RWPE2 (cell line): ENCODE measurements at regions not wholly inside any gene's neighbourhood (a gene's known extent, or its start where the extent isn't known, plus 50 kb on each side); places are given as distances from the start of the nearest gene placed in this dataset.
A peak's percentile ranks its signal among the peaks of the same experiment; 100 is the strongest.
"Not testable (repeated sequence)": the region's sequence is repeated elsewhere in the genome, so short reads cannot be mapped to it uniquely, and the experiment has no call there.

Source experiments
- ATAC-seq: fragments of 200-7000 bp; cut with Tn5 transposase; 3 replicates; pipeline ENCODE4 v1.9.1; 2021; ENCODE audit warnings: low read depth
- DNase-seq: peaks from one replicate; pipeline ENCODE4 v3.0.0-alpha.2; 2020; ENCODE audit warnings: low spot score
- H3K27ac ChIP-seq: fragments of 450-650 bp; 2 replicates; pipeline ENCODE4 v1.5.1; 2017; ENCODE audit warnings: mild to moderate bottlenecking; ENCODE audit not compliant: poor library complexity, severe bottlenecking
- H3K27me3 ChIP-seq: fragments of 250-450 bp; sonication (Bioruptor Pico); 2 replicates; pipeline ENCODE4 v1.5.1; 2021; ENCODE audit warnings: mild to moderate bottlenecking, moderate library complexity; ENCODE audit not compliant: insufficient read depth, poor library complexity, severe bottlenecking
- H3K36me3 ChIP-seq: fragments of 250-450 bp; sonication (Bioruptor Pico); 2 replicates; pipeline ENCODE4 v1.5.1; 2020; ENCODE audit warnings: low read depth, mild to moderate bottlenecking, moderate library complexity
- H3K4me1 ChIP-seq: fragments of 250-450 bp; sonication (Bioruptor Pico); 2 replicates; pipeline ENCODE4 v1.5.1; 2021; ENCODE audit warnings: mild to moderate bottlenecking, moderate library complexity; ENCODE audit not compliant: insufficient read depth, poor library complexity, severe bottlenecking
- H3K4me3 ChIP-seq: fragments of 250-450 bp; sonication (Bioruptor Pico); 2 replicates; pipeline ENCODE4 v1.5.1; 2021; ENCODE audit warnings: mild to moderate bottlenecking, moderate library complexity; ENCODE audit not compliant: severe bottlenecking
- H3K9me3 ChIP-seq: fragments of 250-450 bp; sonication (Bioruptor Pico); 2 replicates; pipeline ENCODE4 v1.5.1; 2021; ENCODE audit warnings: mild to moderate bottlenecking, moderate library complexity; ENCODE audit not compliant: severe bottlenecking
- TF ChIP-seq, protein P1 (sequence below): fragments of 450-650 bp; IDR thresholded peaks from one replicate; pipeline ENCODE4 v1.5.1; 2017; ENCODE audit warnings: mild to moderate bottlenecking, moderate library complexity; ENCODE audit not compliant: poor library complexity, severe bottlenecking

DNA sequence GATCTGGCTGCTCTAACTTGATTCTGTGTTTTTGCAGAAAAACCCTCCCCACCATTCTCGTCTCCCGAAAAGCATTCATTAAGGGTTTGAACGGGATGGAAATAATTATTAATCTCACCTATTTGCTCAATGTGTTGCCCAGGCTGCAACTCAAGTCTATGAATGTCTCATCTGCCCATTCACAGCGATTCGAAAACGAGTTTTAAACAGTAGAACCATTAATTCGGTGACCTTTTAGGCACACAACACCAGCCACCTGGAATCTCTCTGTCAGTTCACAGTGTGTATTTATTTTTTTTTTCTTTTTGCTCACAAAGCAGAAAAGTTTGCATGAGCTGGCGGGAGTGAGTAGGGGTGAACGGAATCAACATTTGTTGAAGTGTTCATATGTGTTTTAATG is 764.7 kb upstream of the TPTE start:
- H3K36me3 ChIP-seq, result no peaks in the 10 kb centered on the region
- no peak overlapping the region for H3K4me3 ChIP-seq
- TF ChIP-seq, protein P1, sequence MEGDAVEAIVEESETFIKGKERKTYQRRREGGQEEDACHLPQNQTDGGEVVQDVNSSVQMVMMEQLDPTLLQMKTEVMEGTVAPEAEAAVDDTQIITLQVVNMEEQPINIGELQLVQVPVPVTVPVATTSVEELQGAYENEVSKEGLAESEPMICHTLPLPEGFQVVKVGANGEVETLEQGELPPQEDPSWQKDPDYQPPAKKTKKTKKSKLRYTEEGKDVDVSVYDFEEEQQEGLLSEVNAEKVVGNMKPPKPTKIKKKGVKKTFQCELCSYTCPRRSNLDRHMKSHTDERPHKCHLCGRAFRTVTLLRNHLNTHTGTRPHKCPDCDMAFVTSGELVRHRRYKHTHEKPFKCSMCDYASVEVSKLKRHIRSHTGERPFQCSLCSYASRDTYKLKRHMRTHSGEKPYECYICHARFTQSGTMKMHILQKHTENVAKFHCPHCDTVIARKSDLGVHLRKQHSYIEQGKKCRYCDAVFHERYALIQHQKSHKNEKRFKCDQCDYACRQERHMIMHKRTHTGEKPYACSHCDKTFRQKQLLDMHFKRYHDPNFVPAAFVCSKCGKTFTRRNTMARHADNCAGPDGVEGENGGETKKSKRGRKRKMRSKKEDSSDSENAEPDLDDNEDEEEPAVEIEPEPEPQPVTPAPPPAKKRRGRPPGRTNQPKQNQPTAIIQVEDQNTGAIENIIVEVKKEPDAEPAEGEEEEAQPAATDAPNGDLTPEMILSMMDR, result no peak
- peaks cover 11% of the 10 kb centered on the region for H3K27me3 ChIP-seq
- DNase-seq, result no peak
- no peaks in the 10 kb centered on the region for H3K4me1 ChIP-seq
- ATAC-seq, result no peak
- H3K27ac ChIP-seq, result no peak overlapping the region
- peaks cover 19% of the 10 kb centered on the region for H3K9me3 ChIP-seq

DNA sequence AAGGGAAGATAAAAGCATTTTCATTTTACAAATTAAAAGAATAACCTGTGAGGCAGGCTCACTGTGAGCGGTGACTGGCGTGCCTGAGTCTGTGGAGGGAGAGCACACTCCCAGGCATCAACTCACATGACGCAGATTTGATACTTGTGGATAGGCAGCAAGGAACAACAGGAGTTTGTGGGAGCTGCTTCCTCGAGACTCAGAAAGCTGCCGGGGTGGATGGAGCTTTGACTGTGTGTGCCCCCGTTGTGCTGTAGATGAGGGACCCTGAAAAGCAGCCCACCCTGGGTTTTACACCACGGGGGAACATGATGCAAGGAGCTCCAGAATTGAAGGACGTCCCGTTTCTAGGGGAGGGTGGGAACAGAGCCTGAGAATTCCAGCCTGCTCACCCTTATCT is 764.3 kb upstream of the TPTE start:
- H3K9me3 ChIP-seq, result peaks cover 19% of the 10 kb centered on the region
- DNase-seq, result not testable (repeated sequence)

DNA sequence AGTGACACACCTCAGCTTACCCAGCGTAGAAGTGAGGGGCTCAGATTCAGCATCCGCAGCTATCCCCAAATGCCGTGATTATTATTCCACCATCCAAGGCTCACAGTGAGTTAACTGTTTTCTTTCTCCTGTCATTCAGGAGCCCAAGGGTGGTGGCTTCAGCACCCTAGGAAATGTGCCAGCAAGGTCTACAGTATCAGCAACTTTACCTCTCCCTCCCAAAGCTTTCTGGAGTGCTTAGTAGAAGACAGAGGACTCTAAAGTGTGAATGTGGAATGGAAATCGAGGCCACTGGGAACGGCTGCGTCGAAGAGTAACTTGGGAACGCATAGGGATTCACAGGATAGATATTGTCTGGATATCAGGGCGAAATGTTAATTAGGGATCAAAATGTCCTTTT is 763.8 kb upstream of the TPTE start:
- peaks cover 19% of the 10 kb centered on the region for H3K9me3 ChIP-seq
- not testable (repeated sequence) for H3K4me3 ChIP-seq, DNase-seq, H3K27ac ChIP-seq, H3K36me3 ChIP-seq, H3K4me1 ChIP-seq, ATAC-seq
- peaks cover 11% of the 10 kb centered on the region for H3K27me3 ChIP-seq

More for the DNA sequence above, 764.3 kb upstream of the TPTE start:
- not testable (repeated sequence) for H3K27ac ChIP-seq, ATAC-seq, H3K4me3 ChIP-seq, H3K4me1 ChIP-seq, H3K36me3 ChIP-seq
- H3K27me3 ChIP-seq, result peaks cover 11% of the 10 kb centered on the region

DNA sequence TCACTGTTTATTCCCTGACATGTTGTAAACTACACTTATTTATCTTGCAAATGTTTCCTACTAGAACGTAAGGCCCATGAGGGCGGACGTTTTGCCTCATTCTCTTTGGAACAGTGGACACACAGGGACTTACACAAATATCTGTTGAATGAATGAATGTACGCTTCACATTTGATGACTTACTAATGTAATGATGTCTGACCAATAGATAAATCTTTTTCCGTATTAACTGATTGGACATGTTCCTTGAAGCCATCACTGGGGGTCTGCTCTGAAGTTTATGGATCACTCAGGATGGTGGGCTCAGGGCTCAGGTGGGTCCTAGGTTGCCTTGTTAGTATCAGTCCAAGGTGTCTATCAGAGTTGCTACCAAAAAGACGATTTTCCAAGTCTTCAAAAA is 763.2 kb upstream of the TPTE start:
- Histone ChIP-seq H3K27ac (no peak overlapping the region), H3K36me3 (no peaks in the 10 kb centered on the region), H3K4me1 (no peaks in the 10 kb centered on the region), H3K4me3 (no peak overlapping the region), H3K27me3 (peaks cover 11% of the 10 kb centered on the region), H3K9me3 (peaks cover 19% of the 10 kb centered on the region)
- TF ChIP-seq, protein P1, result no peak
- DNase-seq (no peak), ATAC-seq (no peak)

DNA sequence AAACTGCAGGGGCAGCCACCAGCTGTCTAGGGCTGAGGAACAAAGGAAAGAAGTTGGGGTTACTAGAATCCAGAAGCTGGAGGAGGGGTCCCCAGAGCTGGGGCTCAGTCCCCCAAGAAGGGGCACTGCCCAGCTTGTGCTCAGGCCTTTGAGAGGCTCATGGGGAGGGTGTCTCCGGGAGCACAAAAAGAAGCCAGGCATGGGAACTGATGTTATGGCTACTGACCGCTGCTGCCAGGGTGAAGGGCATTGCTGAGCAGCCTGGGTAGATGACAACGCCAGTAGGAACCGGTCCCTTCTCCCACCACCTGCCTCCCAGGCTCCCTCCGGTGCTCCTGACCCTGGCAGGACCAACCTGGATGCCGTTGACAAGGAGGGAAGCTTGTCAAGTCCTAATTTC is 762.5 kb upstream of the TPTE start:
- H3K36me3 ChIP-seq, result no peaks in the 10 kb centered on the region
- DNase-seq, result no peak

DNA sequence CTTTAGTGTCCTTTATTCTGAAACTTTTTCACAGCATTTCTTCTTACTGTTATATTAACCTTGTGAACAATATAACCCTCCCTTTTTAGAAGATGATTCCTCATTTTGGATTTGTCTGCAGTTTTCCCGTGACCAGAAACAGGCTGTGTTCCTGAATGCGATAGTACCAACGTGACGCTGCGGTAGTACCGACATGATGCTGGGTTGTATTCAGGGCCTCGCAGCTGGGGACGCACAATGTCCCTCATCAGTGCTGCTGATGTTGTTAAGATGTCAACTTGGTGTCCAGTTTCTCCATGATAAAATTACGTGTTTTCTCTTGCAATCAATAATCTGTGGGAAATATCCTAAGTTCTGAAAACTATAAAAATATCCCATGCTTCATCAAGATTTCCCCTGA is 761.4 kb upstream of the TPTE start:
- H3K36me3 ChIP-seq, result no peaks in the 10 kb centered on the region
- H3K9me3 ChIP-seq, result peaks cover 19% of the 10 kb centered on the region
- H3K27ac ChIP-seq, result no peak overlapping the region
- peaks cover 11% of the 10 kb centered on the region for H3K27me3 ChIP-seq
- TF ChIP-seq, protein P1, result no peak
- ATAC-seq (no peak), DNase-seq (no peak)
- no peaks in the 10 kb centered on the region for H3K4me1 ChIP-seq
- no peak overlapping the region for H3K4me3 ChIP-seq

More for the DNA sequence above, 762.5 kb upstream of the TPTE start:
- no peak overlapping the region for H3K4me3 ChIP-seq
- TF ChIP-seq, protein P1, result no peak
- no peaks in the 10 kb centered on the region for H3K4me1 ChIP-seq
- no peak overlapping the region for H3K27ac ChIP-seq
- peaks cover 11% of the 10 kb centered on the region for H3K27me3 ChIP-seq
- peak; percentile 25; the same call in 1 of the 3 replicates for ATAC-seq
- peaks cover 19% of the 10 kb centered on the region for H3K9me3 ChIP-seq
